ENCODE measurements at regions not wholly inside any gene's neighbourhood (a gene's known extent, or its start where the extent isn't known, plus 50 kb on each side); places are given as distances from the start of the nearest gene placed in this dataset.

GRCh38 chr16:9677301-9677653 lies 505.0 kb downstream of the GRIN2A start:
- ChIA-PET CTCF (ENCODE audit: low intra/inter-chr PET ratio) (no interaction called here), POLR2A (no interaction called here)
- BruUV-seq (replicated peaks) = no TSS peak
- no peak for DNase-seq (ENCODE audit: extremely low read depth in 1 of 4, low spot score in 3 of 4)
- no peaks in the 10 kb centered on the region for H3K79me2 ChIP-seq (ENCODE audit: control insufficient read depth, insufficient read depth, low read length)
- 0% methylated on average over 3 of the region's 3 CpGs for WGBS (ENCODE audit: insufficient coverage, low coverage, missing lambda C conversion rate)
- H3K9ac ChIP-seq (ENCODE audit: insufficient read depth in 1 of 2, low read depth in 2 of 2, low read length in 2 of 2) = no peak overlapping the region
- no peaks in the 10 kb centered on the region for H3K9me3 ChIP-seq (replicated peaks; ENCODE audit: control insufficient read depth, insufficient read depth, low read depth, low read length)
- intact Hi-C loops (cut with micrococcal nuclease) = no loop called here
- no peaks in the 10 kb centered on the region for H4K20me1 ChIP-seq (replicated peaks; ENCODE audit: control insufficient read depth, insufficient read depth, low read length)
- H2AFZ ChIP-seq (ENCODE audit: low read depth, low read length) = no peak overlapping the region
- no peak for FAIRE-seq
- no peaks in the 10 kb centered on the region for H3K36me3 ChIP-seq (ENCODE audit: control insufficient read depth, insufficient read depth, low read length)
- no peak for ATAC-seq
- TF ChIP-seq CEBPG (CRISPR knock-in tag; IDR thresholded peaks at IDR 0.05) (no peak), CEBPG (tag; conservative IDR thresholded peaks at IDR 0.05 in 1 of 2, IDR thresholded peaks at IDR 0.05 in 1 of 2) (no peak), ZNF408 (CRISPR knock-in tag; IDR thresholded peaks at IDR 0.05; ENCODE audit: low read depth) (no peak)
- peaks cover 0 to 6% of the 10 kb centered on the region in 2 experiments; a peak in 3 of 5 replicates for H3K27me3 ChIP-seq (ENCODE audit: control insufficient read depth in 2 of 2, insufficient read depth in 2 of 2, low read length in 2 of 2)
- in situ Hi-C loops (cut with MboI) = no loop called here
- H3K27ac ChIP-seq (ENCODE audit: extremely low read depth, low read depth, low read length) = no peak overlapping the region
- no peak overlapping the region for H3K4me2 ChIP-seq (ENCODE audit: insufficient read depth, low read length)
- no peak overlapping the region for H3K4me3 ChIP-seq
- no peaks in the 10 kb centered on the region for H3K9me1 ChIP-seq (ENCODE audit: control insufficient read depth, insufficient read depth, low read length)
- no peaks in the 10 kb centered on the region for H3K4me1 ChIP-seq (replicated peaks in 1 of 2; ENCODE audit: control insufficient read depth in 2 of 2, insufficient read depth in 2 of 2, low read length in 2 of 2)

- no peak for ATAC-seq
- Histone ChIP-seq H3K79me2 (ENCODE audit: control insufficient read depth, insufficient read depth, low read length) (no peaks in the 10 kb centered on the region), H3K27ac (ENCODE audit: extremely low read depth, low read depth, low read length) (no peak overlapping the region), H3K9ac (ENCODE audit: insufficient read depth in 1 of 2, low read depth in 2 of 2, low read length in 2 of 2) (no peak overlapping the region), H3K4me3 (no peak overlapping the region), H3K9me1 (ENCODE audit: control insufficient read depth, insufficient read depth, low read length) (no peaks in the 10 kb centered on the region), H3K36me3 (ENCODE audit: control insufficient read depth, insufficient read depth, low read length) (no peaks in the 10 kb centered on the region), H3K4me2 (ENCODE audit: insufficient read depth, low read length) (no peak overlapping the region), H3K27me3 (ENCODE audit: control insufficient read depth in 2 of 2, insufficient read depth in 2 of 2, low read length in 2 of 2) (peaks cover 0 to 6% of the 10 kb centered on the region in 2 experiments; a peak in 3 of 5 replicates), H3K9me3 (replicated peaks; ENCODE audit: control insufficient read depth, insufficient read depth, low read depth, low read length) (no peaks in the 10 kb centered on the region), H4K20me1 (replicated peaks; ENCODE audit: control insufficient read depth, insufficient read depth, low read length) (no peaks in the 10 kb centered on the region), H2AFZ (ENCODE audit: low read depth, low read length) (no peak overlapping the region), H3K4me1 (replicated peaks in 1 of 2; ENCODE audit: control insufficient read depth in 2 of 2, insufficient read depth in 2 of 2, low read length in 2 of 2) (no peaks in the 10 kb centered on the region)
- no peak for DNase-seq (ENCODE audit: extremely low read depth in 1 of 4, low spot score in 3 of 4)
- 0% methylated on average over 11 of the region's 11 CpGs for WGBS (ENCODE audit: insufficient coverage, low coverage, missing lambda C conversion rate)
- FAIRE-seq = no peak
- BruUV-seq (replicated peaks) = no TSS peak
- intact Hi-C loops (cut with micrococcal nuclease) (no loop called here), in situ Hi-C loops (cut with MboI) (no loop called here)
- ChIA-PET POLR2A (interaction anchor here (0.8 to 1.0 kb wide), 3 partner anchors 10 to 14 kb away, joined by 3 read pairs; no protein-coding TSS in a partner anchor), CTCF (ENCODE audit: low intra/inter-chr PET ratio) (no interaction called here)
- TF ChIP-seq NR4A1 (CRISPR knock-in tag; IDR thresholded peaks at IDR 0.05) (no peak), NR4A1 (tag; IDR thresholded peaks at IDR 0.05) (no peak), MYBL2 (IDR thresholded peaks at IDR 0.05; ENCODE audit: low read depth) (no peak), MYBL2 (CRISPR knock-in tag; IDR thresholded peaks at IDR 0.05; ENCODE audit: borderline replicate concordance) (no peak), TCFL5 (CRISPR knock-in tag; conservative IDR thresholded peaks at IDR 0.05) (no peak), ESRRB (CRISPR knock-in tag; IDR thresholded peaks at IDR 0.05; ENCODE audit: borderline replicate concordance) (no peak), HBP1 (CRISPR knock-in tag; IDR thresholded peaks at IDR 0.05) (no peak), ZNF77 (CRISPR knock-in tag; IDR thresholded peaks at IDR 0.05) (no peak), ZBTB12 (CRISPR knock-in tag; IDR thresholded peaks at IDR 0.05) (no peak)
Measured at GRCh38 chr16:9679213-9679767, 502.9 kb downstream of the GRIN2A start.
